ENCODE measurements at regions not wholly inside any gene's neighbourhood (a gene's known extent, or its start where the extent isn't known, plus 50 kb on each side); places are given as distances from the start of the nearest gene placed in this dataset.

- TF ChIP-seq ZNF274 (IDR thresholded peaks at IDR 0.05; ENCODE audit: low read depth, low read length) (no peak), SUZ12 (IDR thresholded peaks at IDR 0.05; ENCODE audit: extremely low read depth, insufficient read depth, insufficient read length) (no peak)
Measured at GRCh38 chr12:11593013-11593412, 56.5 kb upstream of the ETV6 start.
